Endothelial cell of umbilical vein (primary cell): ENCODE measurements at regions not wholly inside any gene's neighbourhood (a gene's known extent, or its start where the extent isn't known, plus 50 kb on each side); places are given as distances from the start of the nearest gene placed in this dataset.

Experiments
- BruUV-seq: library from RNA; stranded (reverse); fragments of 400-500 nt; replicated peaks from 2 replicates; lab custom pipeline; 2021; lab: Mats Ljungman, UMichigan
- CTCF ChIA-PET: fragments of 300-600, 350-600 bp; sonication (Branson Sonifier 250); formaldehyde crosslinking; loops from one replicate; lab custom pipeline; 2021; ENCODE audit warnings: antibody characterized with exemption, inconsistent platforms; lab: Charles Lee
- POLR2A ChIA-PET: fragments of 300-600, 350-600 bp; sonication (Branson Sonifier 250); formaldehyde crosslinking; loops from one replicate; lab custom pipeline; 2021; ENCODE audit warnings: antibody characterized with exemption, inconsistent platforms; lab: Charles Lee
- DNase-seq: peaks from one replicate; pipeline ENCODE4 v3.0.0-alpha.2; 2011; ENCODE audit warnings: low read depth, low spot score
- FAIRE-seq: peaks from 2 replicates; lab custom pipeline; 2011; peaks lifted over from hg19 to GRCh38; lab: Jason Lieb, UNC
- H2AFZ ChIP-seq: 2 replicates; pipeline ENCODE4 v1.6.0; 2012; ENCODE audit warnings: low read depth, low read length, control low read depth, inconsistent platforms
- H3K27ac ChIP-seq: 2 replicates; pipeline ENCODE4 v1.5.1; 2011; ENCODE audit warnings: low read depth, mild to moderate bottlenecking, control low read depth, low read length, moderate library complexity; ENCODE audit not compliant: insufficient read depth
- H3K27me3 ChIP-seq, 2 experiments: 2 replicates each; pipeline versions ENCODE4 v1.6.0 to v1.6.1; 2011; ENCODE audit warnings: low read length in 2 of 2, mixed read lengths in 1 of 2; ENCODE audit not compliant: control insufficient read depth in 2 of 2, insufficient read depth in 2 of 2
- H3K36me3 ChIP-seq, 2 experiments: 2 replicates in 1 of 2; 3 replicates in 1 of 2; pipeline ENCODE4 v1.5.1; 2011; ENCODE audit warnings: low read length in 2 of 2, mild to moderate bottlenecking in 1 of 2, moderate library complexity in 1 of 2; ENCODE audit not compliant: control insufficient read depth in 2 of 2, insufficient read depth in 2 of 2; ENCODE audit errors: extremely low read depth in 1 of 2
- H3K4me1 ChIP-seq: 3 replicates; pipeline ENCODE4 v1.5.1; 2011; ENCODE audit warnings: mild to moderate bottlenecking, low read length; ENCODE audit not compliant: control insufficient read depth, insufficient read depth; ENCODE audit errors: extremely low read depth
- H3K4me2 ChIP-seq: 2 replicates; pipeline ENCODE4 v1.6.1; 2011; ENCODE audit warnings: low read length, control low read depth, mixed read lengths; ENCODE audit not compliant: insufficient read depth
- H3K4me3 ChIP-seq, 3 experiments: fragments of 200-600 bp in 1 of 3; sonication (generic), shearing (Covaris generic) in 1 of 3; replicated peaks in 1 of 3; 2 replicates each; pipeline ENCODE4 v1.5.1; 2011 to 2016; ENCODE audit warnings: control low read depth in 3 of 3, low read length in 3 of 3, mild to moderate bottlenecking in 2 of 3, inconsistent platforms in 1 of 3, low read depth in 1 of 3, moderate library complexity in 1 of 3; ENCODE audit not compliant: insufficient read depth in 1 of 3
- H3K79me2 ChIP-seq: 2 replicates; pipeline ENCODE4 v1.6.0; 2012; ENCODE audit warnings: low read length, inconsistent platforms; ENCODE audit not compliant: control insufficient read depth, insufficient read depth
- H3K9ac ChIP-seq: replicated peaks from 2 replicates; pipeline ENCODE3; 2011; ENCODE audit warnings: low read length, control low read depth; ENCODE audit not compliant: insufficient read depth; ENCODE audit errors: extremely low read depth
- H3K9me1 ChIP-seq: replicated peaks from 3 replicates; pipeline ENCODE4 v1.6.0; 2011; ENCODE audit warnings: mild to moderate bottlenecking, low read length; ENCODE audit not compliant: control insufficient read depth, insufficient read depth; ENCODE audit errors: extremely low read depth
- H3K9me3 ChIP-seq: replicated peaks from 2 replicates; pipeline ENCODE4 v1.5.1; 2012; ENCODE audit warnings: low read length, inconsistent platforms; ENCODE audit not compliant: control insufficient read depth, insufficient read depth
- H4K20me1 ChIP-seq: replicated peaks from 2 replicates; pipeline ENCODE3; 2011; ENCODE audit warnings: mild to moderate bottlenecking, low read length; ENCODE audit not compliant: control insufficient read depth, insufficient read depth; ENCODE audit errors: extremely low read depth
- EZH2 ChIP-seq: IDR thresholded peaks from 2 replicates; pipeline ENCODE4 v1.6.1; 2012; ENCODE audit warnings: borderline replicate concordance, low read depth, mild to moderate bottlenecking, moderate library complexity, low read length, inconsistent platforms; ENCODE audit not compliant: severe bottlenecking
- JUN ChIP-seq: IDR thresholded peaks from 2 replicates; pipeline ENCODE4 v1.6.1; 2011; ENCODE audit warnings: borderline replicate concordance, low read depth; ENCODE audit not compliant: insufficient read length, insufficient read depth
- MYC ChIP-seq: IDR thresholded peaks from one replicate; pipeline ENCODE4 v1.6.1; 2011; ENCODE audit warnings: mild to moderate bottlenecking, low read depth, low read length
- POLR2A ChIP-seq: IDR thresholded peaks from 2 replicates; pipeline ENCODE4 v1.6.1; 2012; ENCODE audit warnings: low read depth, mild to moderate bottlenecking, control low read depth, low read length
- POLR2AphosphoS5 ChIP-seq: IDR thresholded peaks from 2 replicates; pipeline ENCODE4 v1.6.1; 2012; ENCODE audit warnings: low read depth, mild to moderate bottlenecking, control low read depth, low read length, moderate library complexity; ENCODE audit not compliant: insufficient read depth
- dilution Hi-C: fragments of 300-500 bp; cut with MboI; formaldehyde crosslinking; loops from one replicate; pipeline ENCODE4 v1.15.0; 2019; ENCODE audit warnings: low sequenced_read_pairs; ENCODE audit not compliant: extremely low pct_ligation_motif_present
- intact Hi-C: fragments of 100-400 bp; cut with micrococcal nuclease; formaldehyde crosslinking; loops from one replicate; pipeline ENCODE4 v1.10.0; 2022
- TF ChIP-seq, protein P1 (sequence below), 2 donors: IDR thresholded peaks; 1 replicate in 1 of 2; 2 replicates in 1 of 2; pipeline ENCODE4 v1.5.1; 2011; ENCODE audit warnings: low read length in 2 of 2, mild to moderate bottlenecking in 2 of 2, moderate library complexity in 2 of 2, control low read depth in 1 of 2, inconsistent platforms in 1 of 2, low read depth in 1 of 2; ENCODE audit not compliant: insufficient read depth in 1 of 2; ENCODE audit errors: extremely low read depth in 1 of 2
- TF ChIP-seq, protein P2 (sequence below): IDR thresholded peaks from 2 replicates; pipeline ENCODE4 v1.6.1; 2011; ENCODE audit not compliant: insufficient read depth, insufficient read length

DNA sequence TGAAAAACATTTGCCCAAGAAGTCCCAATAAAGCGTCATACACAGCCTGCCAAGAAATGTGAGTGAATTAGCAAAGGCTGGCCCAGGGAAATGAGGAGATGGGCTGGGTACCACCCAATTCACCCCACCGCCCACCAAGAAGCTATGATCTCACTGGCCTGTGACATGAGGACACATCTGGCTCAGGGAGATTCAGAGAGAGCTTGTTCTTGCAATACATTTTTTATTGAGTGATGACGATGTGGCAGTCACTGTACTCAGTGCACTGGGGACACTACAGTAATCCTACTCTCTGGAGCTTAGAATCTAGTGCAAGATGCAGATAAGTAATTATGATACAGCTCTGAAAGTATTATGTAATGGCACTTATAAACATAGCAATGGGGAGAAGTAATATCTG lies 64.6 kb upstream of the IGFBP2 start:
- Histone ChIP-seq H3K9me1 (no peaks in the 10 kb centered on the region), H3K4me1 (no peaks in the 10 kb centered on the region), H3K9me3 (no peaks in the 10 kb centered on the region), H3K4me2 (no peak overlapping the region), H4K20me1 (no peaks in the 10 kb centered on the region), H2AFZ (no peak overlapping the region), H3K27me3 (peaks cover 4 to 10% of the 10 kb centered on the region in 2 experiments), H3K79me2 (no peaks in the 10 kb centered on the region), H3K36me3 (no peaks in the 10 kb centered on the region), H3K4me3 (no peak overlapping the region), H3K9ac (no peak overlapping the region), H3K27ac (no peak overlapping the region)
- no peak for DNase-seq
- intact Hi-C loops, result loop anchor here (2.0 kb wide), 1 partner anchor 18 kb away; no protein-coding TSS in a partner anchor
- dilution Hi-C loops, result no loop called here
- no peak for FAIRE-seq
- ChIA-PET POLR2A (no interaction called here), CTCF (interaction anchor here (0.9 kb wide), 1 partner anchor 49 kb away, joined by 3 read pairs; no protein-coding TSS in a partner anchor)
- no TSS peak for BruUV-seq
- TF ChIP-seq POLR2AphosphoS5, result no peak
- TF ChIP-seq EZH2, result no peak
- no peak for TF ChIP-seq MYC
- TF ChIP-seq, protein P1, sequence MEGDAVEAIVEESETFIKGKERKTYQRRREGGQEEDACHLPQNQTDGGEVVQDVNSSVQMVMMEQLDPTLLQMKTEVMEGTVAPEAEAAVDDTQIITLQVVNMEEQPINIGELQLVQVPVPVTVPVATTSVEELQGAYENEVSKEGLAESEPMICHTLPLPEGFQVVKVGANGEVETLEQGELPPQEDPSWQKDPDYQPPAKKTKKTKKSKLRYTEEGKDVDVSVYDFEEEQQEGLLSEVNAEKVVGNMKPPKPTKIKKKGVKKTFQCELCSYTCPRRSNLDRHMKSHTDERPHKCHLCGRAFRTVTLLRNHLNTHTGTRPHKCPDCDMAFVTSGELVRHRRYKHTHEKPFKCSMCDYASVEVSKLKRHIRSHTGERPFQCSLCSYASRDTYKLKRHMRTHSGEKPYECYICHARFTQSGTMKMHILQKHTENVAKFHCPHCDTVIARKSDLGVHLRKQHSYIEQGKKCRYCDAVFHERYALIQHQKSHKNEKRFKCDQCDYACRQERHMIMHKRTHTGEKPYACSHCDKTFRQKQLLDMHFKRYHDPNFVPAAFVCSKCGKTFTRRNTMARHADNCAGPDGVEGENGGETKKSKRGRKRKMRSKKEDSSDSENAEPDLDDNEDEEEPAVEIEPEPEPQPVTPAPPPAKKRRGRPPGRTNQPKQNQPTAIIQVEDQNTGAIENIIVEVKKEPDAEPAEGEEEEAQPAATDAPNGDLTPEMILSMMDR (IDR thresholded peaks at IDR 0.05; ENCODE audit: extremely low read depth in 1 of 2, insufficient read depth in 1 of 2, low read depth in 1 of 2, low read length in 2 of 2), result no peak
- TF ChIP-seq, protein P2, sequence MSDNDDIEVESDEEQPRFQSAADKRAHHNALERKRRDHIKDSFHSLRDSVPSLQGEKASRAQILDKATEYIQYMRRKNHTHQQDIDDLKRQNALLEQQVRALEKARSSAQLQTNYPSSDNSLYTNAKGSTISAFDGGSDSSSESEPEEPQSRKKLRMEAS, result no peak
- TF ChIP-seq JUN, result no peak
- no peak for TF ChIP-seq POLR2A
